ENCODE measurements at regions not wholly inside any gene's neighbourhood (a gene's known extent, or its start where the extent isn't known, plus 50 kb on each side); places are given as distances from the start of the nearest gene placed in this dataset.
"Not testable (repeated sequence)": the region's sequence is repeated elsewhere in the genome, so short reads cannot be mapped to it uniquely, and the experiment has no call there.

- no peak for DNase-seq
Measured at GRCh38 chr2:175401956-175402469, 220.5 kb upstream of the ATP5MC3 start.

DNA sequence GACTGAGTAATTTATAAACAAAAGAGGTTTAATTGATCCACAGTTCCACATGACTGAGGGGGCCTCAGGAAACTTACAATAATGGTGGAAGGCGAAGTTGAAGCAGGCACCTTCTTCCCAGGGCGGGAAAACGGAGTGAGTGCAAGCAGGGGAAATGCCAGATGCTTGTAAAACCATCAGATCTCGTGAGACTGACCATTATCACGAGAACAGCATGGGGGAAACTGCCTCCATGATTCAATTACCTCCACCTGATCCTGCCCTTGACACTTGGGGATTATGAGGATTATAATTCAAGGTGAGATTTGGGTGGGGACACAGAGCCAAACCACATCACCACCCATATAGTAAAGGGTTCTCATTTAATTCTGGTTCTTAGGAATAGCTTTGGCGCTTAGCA is 219.5 kb upstream of the ATP5MC3 start:
- no peak for DNase-seq

DNA sequence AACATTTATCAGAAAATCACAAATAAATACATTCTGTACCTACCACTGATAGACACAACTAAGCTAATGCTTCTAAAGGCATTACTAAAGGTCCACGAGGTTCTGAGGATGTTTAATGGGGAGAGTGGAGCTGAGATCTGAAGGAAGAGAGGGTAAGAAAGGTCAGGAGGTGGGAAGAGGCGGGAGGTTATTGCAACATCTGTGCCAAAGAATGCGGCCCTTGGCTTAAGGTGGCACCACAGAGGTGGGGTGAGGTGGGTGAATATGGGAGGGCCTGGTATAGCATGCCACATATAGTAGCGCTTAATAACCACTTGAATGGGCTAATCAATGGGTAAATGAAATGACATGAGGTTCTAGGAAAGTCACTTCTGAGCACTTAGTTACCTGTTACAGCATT is 217.8 kb upstream of the ATP5MC3 start:
- DNase-seq = no peak

DNA sequence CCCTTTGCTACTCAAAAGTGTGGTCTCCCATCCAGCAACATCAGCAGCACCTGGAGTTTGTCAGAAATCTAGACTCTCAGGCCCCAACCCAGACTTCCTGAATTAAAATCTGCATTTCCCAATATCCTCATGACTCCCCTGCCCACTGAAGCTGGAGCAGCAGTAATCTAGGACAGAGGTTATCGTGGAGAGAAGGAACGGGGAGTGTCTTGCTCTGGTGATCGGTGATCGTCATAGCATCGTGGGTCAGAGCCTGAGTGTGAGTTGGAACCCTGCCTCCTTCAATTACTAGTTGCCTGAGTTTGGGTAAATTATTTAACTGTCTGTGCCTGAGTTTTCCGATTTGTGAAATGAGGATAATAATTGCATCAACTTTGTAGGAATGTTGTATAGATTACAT is 217.3 kb upstream of the ATP5MC3 start:
- DNase-seq = no peak

GRCh38 chr2:175396696-175397095 is 215.2 kb upstream of the ATP5MC3 start:
- no peak for DNase-seq

GRCh38 chr2:175393851-175394250 is 212.3 kb upstream of the ATP5MC3 start:
- no peak for DNase-seq

DNA sequence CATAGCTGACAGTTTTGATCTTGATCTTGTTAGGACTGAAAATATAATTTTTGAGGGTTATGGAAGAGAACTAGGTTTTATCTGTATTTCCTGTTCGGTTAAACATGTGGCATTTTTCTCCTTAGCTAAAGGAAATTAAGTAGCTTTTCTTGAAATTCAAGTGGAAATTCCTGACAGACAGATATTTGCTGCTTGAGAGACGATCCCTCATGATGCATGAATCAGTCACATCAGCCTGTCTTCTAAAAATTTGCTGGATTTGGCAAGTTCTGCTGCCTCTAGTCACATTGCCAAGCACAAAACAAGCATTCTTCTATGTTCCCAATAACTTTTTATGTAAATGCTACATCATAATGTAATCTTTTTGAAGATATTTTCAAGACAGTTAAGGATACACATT is 201.8 kb upstream of the ATP5MC3 start:
- DNase-seq = no peak

GRCh38 chr2:175373729-175374128 is 192.2 kb upstream of the ATP5MC3 start:
- no peak for DNase-seq

GRCh38 chr2:175372704-175373701 is 191.5 kb upstream of the ATP5MC3 start:
- DNase-seq = no peak

DNA sequence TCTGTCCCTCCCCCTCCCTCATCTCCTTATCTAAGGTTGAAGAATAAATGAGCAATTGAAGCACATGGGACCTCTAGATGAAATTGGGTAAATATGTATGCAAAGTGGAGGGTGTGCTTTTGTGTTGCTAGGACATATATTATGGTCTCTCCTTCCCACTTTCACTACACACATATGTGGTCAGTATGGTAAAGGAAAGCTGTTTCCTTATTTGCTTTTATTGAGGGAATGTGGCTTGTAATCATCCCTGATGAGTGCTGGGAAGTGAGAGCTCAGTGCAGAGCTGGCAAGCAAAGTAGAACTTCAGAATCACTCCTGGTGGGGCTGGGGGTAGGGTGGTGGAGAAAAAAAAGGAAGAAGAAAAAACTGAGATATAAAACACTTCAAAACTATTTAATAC is 189.9 kb upstream of the ATP5MC3 start:
- no peak for DNase-seq

DNA sequence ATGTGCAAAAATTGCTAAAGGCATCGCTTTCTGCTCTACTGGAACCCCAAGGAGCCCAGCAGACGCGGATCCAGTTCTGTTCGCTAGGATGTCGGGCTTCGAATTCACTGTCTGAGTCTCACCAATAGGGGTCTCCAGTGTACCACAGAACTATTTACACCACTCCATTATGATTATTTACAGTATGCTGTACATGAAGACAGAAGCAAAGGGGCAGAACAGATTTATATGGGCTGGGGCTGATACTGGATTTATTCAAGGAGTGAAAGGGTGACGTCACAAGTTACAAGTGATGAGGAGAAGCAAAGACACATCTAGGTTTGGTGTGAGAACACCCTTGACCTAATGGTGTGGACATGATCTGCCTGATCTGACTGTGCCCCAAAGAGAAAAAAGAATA is 185.3 kb upstream of the ATP5MC3 start:
- peak; percentile 26 for DNase-seq

DNA sequence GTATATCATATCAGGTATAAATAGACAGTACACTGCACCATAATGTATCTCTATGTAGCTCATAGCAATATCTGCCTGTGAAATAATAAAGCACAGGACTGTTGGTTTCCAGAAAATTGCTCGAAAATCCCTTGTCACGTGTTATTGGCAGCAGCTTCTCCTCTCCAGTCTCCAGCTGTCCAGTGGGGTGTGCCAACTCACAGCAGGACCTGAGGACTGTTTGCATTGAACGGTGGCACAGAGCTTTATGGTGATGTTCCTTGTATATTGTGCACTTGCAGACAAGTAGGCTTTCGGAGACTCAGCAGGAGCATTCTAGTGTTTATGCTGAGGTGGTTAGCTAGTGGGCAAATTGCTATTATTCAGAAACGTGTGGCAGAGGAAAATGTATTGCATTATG is 182.2 kb upstream of the ATP5MC3 start:
- no peak for DNase-seq

DNA sequence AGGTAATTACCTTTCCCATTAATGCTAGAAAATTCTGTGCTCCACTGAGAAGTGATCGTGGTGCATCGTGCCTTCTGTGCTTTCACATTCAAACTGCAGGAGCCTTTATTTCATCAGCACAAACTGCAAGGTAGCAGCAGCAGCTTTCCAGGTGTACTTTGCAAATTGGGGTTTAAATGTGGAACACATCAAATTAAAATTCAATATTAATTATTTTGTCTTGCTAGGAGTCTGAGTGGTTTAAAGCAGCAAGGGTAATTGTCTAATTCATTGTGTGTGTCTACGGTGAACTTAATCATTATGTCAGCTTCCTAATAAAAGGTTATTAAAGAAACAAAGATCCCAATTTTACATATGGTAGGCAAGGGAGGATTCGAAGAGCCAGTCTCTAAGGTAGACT is 180.8 kb upstream of the ATP5MC3 start:
- no peak for DNase-seq

- DNase-seq = no peak
Measured at GRCh38 chr2:175359710-175360109, 178.2 kb upstream of the ATP5MC3 start.

- DNase-seq = no peak
Measured at GRCh38 chr2:175356901-175357300, 175.4 kb upstream of the ATP5MC3 start.

DNA sequence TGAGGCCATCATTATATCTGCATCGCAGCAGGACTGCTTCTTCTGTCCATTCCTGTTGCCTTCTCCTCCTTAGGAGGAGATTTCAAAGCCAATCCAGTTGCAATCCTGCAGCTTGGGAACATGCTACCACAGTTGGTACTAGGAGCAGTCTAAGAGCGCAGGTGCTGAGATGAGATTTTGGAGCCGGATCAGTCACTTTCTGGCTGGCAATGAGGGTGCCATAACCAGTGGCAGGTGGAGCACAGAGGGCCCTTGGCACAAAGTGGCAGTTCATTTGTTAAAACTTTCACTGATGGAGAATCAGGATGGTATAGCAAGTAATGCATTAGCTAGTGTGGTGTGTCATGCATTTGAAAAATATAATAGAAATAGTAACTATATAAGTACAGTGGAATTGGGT is 173.7 kb upstream of the ATP5MC3 start:
- DNase-seq = no peak

GRCh38 chr2:175353275-175353674 is 171.8 kb upstream of the ATP5MC3 start:
- no peak for DNase-seq

DNA sequence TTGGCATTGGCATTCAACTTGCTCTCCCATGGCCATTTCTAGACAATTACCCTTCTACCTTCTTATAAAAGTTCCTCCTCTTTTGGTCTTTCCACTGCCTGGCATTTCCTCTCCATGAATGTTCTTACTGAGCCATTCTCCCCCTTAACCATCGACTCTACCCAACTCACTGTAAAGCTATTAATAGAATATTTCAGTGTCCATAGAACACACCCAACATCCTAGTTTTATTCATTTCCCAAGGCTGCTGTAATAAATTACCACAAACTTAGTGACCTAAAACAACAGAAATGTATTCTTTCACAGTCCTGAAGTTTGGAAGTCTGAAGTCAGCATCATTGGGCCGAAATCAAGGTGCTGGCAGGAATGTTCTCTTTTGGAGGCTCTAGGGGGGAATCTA is 170.0 kb upstream of the ATP5MC3 start:
- DNase-seq = no peak

- DNase-seq = no peak
Measured at GRCh38 chr2:175350105-175350504, 168.6 kb upstream of the ATP5MC3 start.

DNA sequence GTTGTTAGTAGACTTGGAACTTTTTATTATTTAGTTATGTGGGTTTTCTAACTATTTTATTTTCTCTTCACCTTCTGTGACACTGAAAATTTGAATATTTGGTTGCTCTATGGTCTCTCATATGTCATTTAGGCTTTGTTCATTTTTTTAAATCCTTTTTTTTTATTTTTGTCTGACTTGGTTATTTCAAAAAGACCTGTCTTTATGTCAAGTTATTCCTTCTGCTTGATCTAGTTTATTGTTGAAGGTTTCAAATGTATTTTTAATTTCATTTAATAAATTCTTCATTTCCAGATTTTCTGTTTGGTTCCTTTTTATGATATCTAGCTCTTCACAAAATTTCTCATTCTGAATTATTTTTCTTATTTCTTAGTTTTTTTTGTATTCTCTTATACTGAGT is 160.6 kb upstream of the ATP5MC3 start:
- no peak for DNase-seq

- no peak for DNase-seq
Measured at GRCh38 chr2:175330195-175330594, 148.7 kb upstream of the ATP5MC3 start.

- no peak for DNase-seq
Measured at GRCh38 chr2:175326801-175327200, 145.3 kb upstream of the ATP5MC3 start.

DNA sequence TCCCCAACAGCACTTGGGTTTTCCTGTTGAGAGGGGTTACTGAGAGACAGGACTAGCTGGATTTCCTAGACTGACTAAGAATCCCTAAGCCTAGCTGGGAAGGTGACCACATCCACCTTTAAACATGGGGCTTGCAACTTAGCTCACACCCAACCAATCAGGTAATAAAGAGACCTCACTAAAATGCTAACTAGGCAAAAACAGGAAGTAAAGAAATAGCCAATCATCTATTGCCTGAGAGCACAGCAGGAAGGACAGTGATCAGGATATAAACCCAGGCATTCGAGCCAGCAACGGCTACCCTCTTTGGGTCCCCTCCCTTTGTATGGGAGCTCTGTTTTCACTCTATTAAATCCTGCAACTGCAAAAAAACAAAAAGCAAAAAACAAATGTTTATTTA is 144.7 kb upstream of the ATP5MC3 start:
- DNase-seq = not testable (repeated sequence)

GRCh38 chr2:175323162-175323561 is 141.7 kb upstream of the ATP5MC3 start:
- no peak for DNase-seq

DNA sequence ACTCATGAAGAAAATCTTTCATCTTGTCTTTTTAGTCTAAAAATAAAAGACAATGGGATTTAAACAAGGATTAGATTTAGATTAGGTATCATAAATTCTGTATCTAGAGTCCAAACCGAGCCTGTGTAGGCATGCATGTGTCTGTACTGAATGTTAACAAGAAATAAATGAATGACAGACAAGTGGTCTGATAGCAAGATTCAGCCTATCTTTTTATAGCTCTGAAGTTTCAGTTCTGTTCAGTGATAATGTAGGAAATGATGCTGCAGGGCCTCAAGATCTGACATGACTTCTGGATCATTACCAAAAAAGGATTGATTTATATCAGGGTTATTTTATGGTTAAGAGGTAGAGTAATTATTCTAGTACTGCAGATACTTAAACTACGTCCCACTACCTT is 137.0 kb upstream of the ATP5MC3 start:
- no peak for DNase-seq
